Caco-2 (cell line): ENCODE measurements at regions not wholly inside any gene's neighbourhood (a gene's known extent, or its start where the extent isn't known, plus 50 kb on each side); places are given as distances from the start of the nearest gene placed in this dataset.
"Not testable (repeated sequence)": the region's sequence is repeated elsewhere in the genome, so short reads cannot be mapped to it uniquely, and the experiment has no call there.

Experiments
- BruUV-seq: library from RNA; stranded (reverse); fragments of 400-500 nt; replicated peaks from 2 replicates; lab custom pipeline; 2021; lab: Mats Ljungman, UMichigan
- CTCF ChIA-PET: fragments of 300-600 bp; sonication (Branson Sonifier 250); formaldehyde crosslinking; loops from one replicate; lab custom pipeline; 2022; ENCODE audit warnings: antibody characterized with exemption; lab: Charles Lee
- POLR2A ChIA-PET: fragments of 300-600 bp; sonication (Branson Sonifier 250); formaldehyde crosslinking; loops from one replicate; lab custom pipeline; 2022; ENCODE audit warnings: antibody characterized with exemption; lab: Charles Lee
- DNase-seq, 2 experiments: peaks; one replicate each; pipeline versions ENCODE4 v3.0.0 to v3.0.0-alpha.2; 2020 to 2022
- H3K27me3 ChIP-seq: replicated peaks from 2 replicates; pipeline ENCODE4 v1.6.0; 2011; ENCODE audit warnings: low read length; ENCODE audit not compliant: control insufficient read depth, insufficient read depth
- H3K36me3 ChIP-seq: 2 replicates; pipeline ENCODE4 v1.5.1; 2011; ENCODE audit warnings: low read length; ENCODE audit not compliant: control insufficient read depth, insufficient read depth
- H3K4me1 ChIP-seq: fragments of 250-450 bp; sonication (Bioruptor Pico); 2 replicates; pipeline ENCODE4 v1.5.1; 2020; ENCODE audit warnings: mild to moderate bottlenecking
- H3K4me3 ChIP-seq: 2 replicates; pipeline ENCODE4 v1.5.1; 2011; ENCODE audit warnings: low read depth, mild to moderate bottlenecking, control low read depth, low read length
- H3K9me3 ChIP-seq: fragments of 250-450 bp; sonication (Bioruptor Pico); 2 replicates; pipeline ENCODE4 v1.5.1; 2020; ENCODE audit warnings: mild to moderate bottlenecking, moderate library complexity
- H3K27ac Mint-ChIP-seq: one replicate; pipeline ENCODE4 v1.8.0; 2022; ENCODE audit warnings: mixed read lengths; ENCODE audit not compliant: unreplicated experiment
- H3K27me3 Mint-ChIP-seq: one replicate; pipeline ENCODE4 v1.8.0; 2022; ENCODE audit warnings: mixed read lengths; ENCODE audit not compliant: insufficient read depth, unreplicated experiment
- H3K36me3 Mint-ChIP-seq: one replicate; pipeline ENCODE4 v1.8.0; 2022; ENCODE audit warnings: mild to moderate bottlenecking, mixed read lengths; ENCODE audit not compliant: insufficient read depth, unreplicated experiment
- H3K4me1 Mint-ChIP-seq: one replicate; pipeline ENCODE4 v1.8.0; 2022; ENCODE audit warnings: low read depth, mixed read lengths; ENCODE audit not compliant: unreplicated experiment
- H3K4me3 Mint-ChIP-seq: one replicate; pipeline ENCODE4 v1.8.0; 2022; ENCODE audit warnings: mild to moderate bottlenecking, moderate library complexity, mixed read lengths; ENCODE audit not compliant: unreplicated experiment
- H3K9me3 Mint-ChIP-seq: one replicate; pipeline ENCODE4 v1.8.0; 2022; ENCODE audit warnings: mixed read lengths; ENCODE audit not compliant: unreplicated experiment
- CTCF ChIP-seq, 2 experiments: fragments of 200-600 bp in 1 of 2; IDR thresholded peaks; 1 replicate in 1 of 2; 2 replicates in 1 of 2; pipeline versions ENCODE4 v1.5.1 to v1.8.0; 2011 to 2022; ENCODE audit warnings: antibody characterized with exemption in 1 of 2, control low read depth in 1 of 2, inconsistent platforms in 1 of 2, low read depth in 1 of 2, low read length in 1 of 2, mild to moderate bottlenecking in 1 of 2, moderate library complexity in 1 of 2; ENCODE audit not compliant: insufficient read depth in 1 of 2, severe bottlenecking in 1 of 2, unreplicated experiment in 1 of 2
- intact Hi-C: fragments of 100-400 bp; cut with micrococcal nuclease; formaldehyde crosslinking; loops from one replicate; pipeline ENCODE4 v1.10.0; 2022; ENCODE audit not compliant: unreplicated experiment

DNA sequence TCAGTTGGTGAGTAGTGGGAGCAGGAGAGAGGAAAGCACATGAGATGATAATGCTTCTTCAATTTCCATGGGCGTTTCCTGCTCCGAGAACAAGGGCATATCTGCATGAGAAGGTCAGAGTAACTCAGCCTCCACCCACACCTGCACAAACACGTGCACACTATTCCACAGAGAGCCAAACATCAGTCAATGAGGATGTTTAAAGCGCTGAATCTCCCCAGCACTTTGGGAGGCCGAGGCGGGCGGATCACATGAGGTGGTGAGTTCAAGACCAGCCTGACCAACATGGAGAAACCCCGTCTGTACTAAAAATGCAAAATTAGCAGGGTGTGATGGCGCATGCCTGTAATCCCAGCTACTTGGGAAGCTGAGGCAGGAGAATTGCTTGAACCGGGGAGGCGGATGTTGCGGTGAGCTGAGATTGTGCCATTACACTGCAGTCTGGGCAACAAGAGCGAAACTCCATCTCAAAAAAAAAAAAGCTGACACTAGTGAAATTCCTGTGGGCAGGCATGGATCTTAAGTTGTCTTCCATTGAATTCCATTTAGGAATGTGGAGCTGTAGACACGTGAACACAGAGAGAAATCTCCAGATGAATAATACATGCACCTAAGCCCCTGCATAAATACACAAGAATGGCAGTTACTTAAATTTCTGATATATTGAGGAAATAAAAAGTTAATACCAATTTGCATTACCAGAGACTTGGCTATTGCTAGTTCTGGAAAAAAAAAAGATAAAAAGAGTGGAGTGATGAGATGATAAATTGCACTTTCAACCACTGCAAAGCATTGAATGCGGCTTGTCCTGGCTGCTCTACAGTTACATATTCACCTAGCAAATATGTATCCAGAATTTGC, 1097.4 kb upstream of the TMEM132C start:
- Mint-ChIP-seq H3K36me3 (peaks cover 8% of the 10 kb centered on the region), H3K27me3 (no peaks in the 10 kb centered on the region), H3K27ac (no peak overlapping the region), H3K4me3 (no peak overlapping the region), H3K9me3 (peaks cover 27% of the 10 kb centered on the region), H3K4me1 (no peaks in the 10 kb centered on the region)
- Histone ChIP-seq H3K4me1 (no peaks in the 10 kb centered on the region), H3K4me3 (no peak overlapping the region), H3K36me3 (no peaks in the 10 kb centered on the region), H3K27me3 (no peaks in the 10 kb centered on the region), H3K9me3 (no peaks in the 10 kb centered on the region)
- intact Hi-C loops, result no loop called here
- BruUV-seq, result no TSS peak
- CTCF ChIA-PET, result interaction anchor here (0.7 kb wide), 1 partner anchor 124 kb away, joined by 4 read pairs; no protein-coding TSS in a partner anchor
- no peak for TF ChIP-seq CTCF (IDR thresholded peaks at IDR 0.05; ENCODE audit: insufficient read depth in 1 of 2, low read depth in 1 of 2, low read length in 1 of 2, severe bottlenecking in 1 of 2, unreplicated experiment in 1 of 2)
- POLR2A ChIA-PET, result no interaction called here
- no peak for DNase-seq

DNA sequence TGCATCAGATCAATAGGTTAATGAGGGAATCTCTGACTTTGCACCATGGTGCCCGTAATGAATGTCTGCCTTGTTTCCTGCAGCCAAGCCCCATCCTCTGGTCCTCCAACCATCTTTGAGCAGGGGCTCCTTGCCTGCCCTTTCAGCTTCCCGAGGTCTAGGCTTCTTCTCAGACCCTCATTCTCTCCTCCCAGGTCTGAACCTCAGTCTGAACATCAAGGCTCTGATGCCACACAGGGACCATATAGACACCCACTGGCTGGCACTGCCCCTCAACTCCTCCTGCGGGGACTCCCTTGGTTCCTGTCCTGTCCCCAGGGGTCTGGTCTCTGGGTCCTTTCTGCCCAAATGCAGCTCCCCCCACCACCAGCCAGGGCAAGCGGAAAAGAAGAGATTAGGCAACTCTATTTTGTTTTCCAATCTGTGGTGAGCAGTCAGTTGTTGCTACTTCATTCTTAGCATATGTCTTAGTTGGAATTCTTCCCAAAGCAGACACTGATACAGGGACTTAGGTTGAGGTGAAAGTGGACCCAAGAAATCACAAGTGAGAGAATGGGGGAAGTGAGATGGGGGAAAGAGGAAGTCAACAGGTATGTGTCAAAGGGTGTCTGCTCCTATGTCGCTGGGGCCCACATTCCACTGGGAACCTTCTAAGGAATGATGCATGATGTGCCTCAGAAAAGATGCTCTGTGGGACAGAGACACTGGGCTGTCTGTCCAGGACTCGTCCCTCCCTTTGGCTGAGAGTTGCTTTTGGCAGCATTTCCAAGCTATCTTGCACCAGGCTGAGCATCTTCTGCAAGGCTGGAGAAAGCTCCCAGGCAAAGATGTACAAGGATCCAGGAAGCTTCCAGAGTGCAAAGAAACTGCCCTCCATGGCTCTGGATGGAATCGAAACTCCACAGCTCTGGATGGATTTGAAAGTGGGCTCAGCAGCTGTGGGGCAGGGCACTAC, 1096.5 kb upstream of the TMEM132C start:
- H3K4me3 Mint-ChIP-seq, result no peak overlapping the region
- H3K27me3 Mint-ChIP-seq, result no peaks in the 10 kb centered on the region
- DNase-seq, result no peak
- H3K9me3 Mint-ChIP-seq, result peaks cover 31% of the 10 kb centered on the region
- BruUV-seq, result no TSS peak
- ChIA-PET CTCF (interaction anchor here (0.7 kb wide), 1 partner anchor 123 kb away, joined by 4 read pairs; no protein-coding TSS in a partner anchor), POLR2A (no interaction called here)
- no peak overlapping the region for H3K27ac Mint-ChIP-seq
- intact Hi-C loops, result no loop called here
- Histone ChIP-seq H3K36me3 (no peaks in the 10 kb centered on the region), H3K4me3 (no peak overlapping the region), H3K27me3 (no peaks in the 10 kb centered on the region), H3K4me1 (no peaks in the 10 kb centered on the region), H3K9me3 (no peaks in the 10 kb centered on the region)
- no peaks in the 10 kb centered on the region for H3K4me1 Mint-ChIP-seq
- TF ChIP-seq CTCF (IDR thresholded peaks at IDR 0.05; ENCODE audit: insufficient read depth in 1 of 2, low read depth in 1 of 2, low read length in 1 of 2, severe bottlenecking in 1 of 2, unreplicated experiment in 1 of 2), result no peak
- H3K36me3 Mint-ChIP-seq, result peaks cover 2% of the 10 kb centered on the region

DNA sequence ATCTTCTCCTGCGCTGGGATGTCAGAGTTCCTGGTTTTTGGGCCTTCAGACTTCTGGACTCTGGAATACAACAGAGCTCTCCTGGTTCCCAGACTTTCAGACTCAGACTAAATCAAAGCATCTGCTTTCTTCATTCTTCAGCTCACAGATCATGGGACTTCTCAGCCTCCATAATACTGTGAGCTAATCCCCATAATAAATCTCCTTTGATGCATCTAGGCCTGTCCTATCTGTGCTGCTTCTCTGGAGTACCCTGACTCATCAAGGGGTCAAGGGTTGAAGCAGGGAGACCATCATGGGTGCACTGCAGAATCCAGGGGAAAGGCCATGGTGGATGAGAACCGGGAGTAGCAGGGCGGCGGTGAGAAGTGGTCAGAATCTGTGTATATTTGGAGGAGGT, 1094.1 kb upstream of the TMEM132C start:
- H3K4me1 ChIP-seq, result no peaks in the 10 kb centered on the region
- Mint-ChIP-seq H3K4me3 (no peak overlapping the region), H3K4me1 (no peaks in the 10 kb centered on the region), H3K27ac (no peak overlapping the region), H3K27me3 (no peaks in the 10 kb centered on the region), H3K9me3 (peaks cover 43% of the 10 kb centered on the region), H3K36me3 (no peaks in the 10 kb centered on the region)
- ChIA-PET POLR2A (no interaction called here), CTCF (no interaction called here)
- H3K36me3 ChIP-seq, result no peaks in the 10 kb centered on the region
- no peak overlapping the region for H3K4me3 ChIP-seq
- TF ChIP-seq CTCF (IDR thresholded peaks at IDR 0.05; ENCODE audit: insufficient read depth in 1 of 2, low read depth in 1 of 2, low read length in 1 of 2, severe bottlenecking in 1 of 2, unreplicated experiment in 1 of 2), result no peak
- no peaks in the 10 kb centered on the region for H3K27me3 ChIP-seq
- BruUV-seq, result no TSS peak
- intact Hi-C loops, result no loop called here
- DNase-seq, result no peak
- no peaks in the 10 kb centered on the region for H3K9me3 ChIP-seq

DNA sequence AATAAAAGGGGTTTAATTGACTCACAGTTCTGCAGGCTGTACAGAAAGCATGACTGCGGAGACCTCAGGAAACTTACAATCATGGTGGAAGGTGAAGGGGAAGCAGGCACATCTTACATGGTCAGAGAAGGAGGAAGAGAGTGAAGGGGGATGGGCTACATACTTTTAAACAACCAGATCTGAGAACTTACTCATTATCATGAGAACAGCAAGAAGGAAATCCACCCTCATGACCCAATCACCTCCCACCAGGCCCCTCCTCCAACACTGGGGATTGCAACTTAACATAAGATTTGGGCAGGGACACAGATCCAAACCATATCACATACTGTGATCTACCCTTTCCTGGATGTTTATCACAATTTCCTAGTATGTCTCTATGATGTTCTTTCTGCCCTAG, 1093.0 kb upstream of the TMEM132C start:
- H3K36me3 ChIP-seq, H3K27me3 ChIP-seq, intact Hi-C loops, H3K4me1 ChIP-seq, POLR2A ChIA-PET, H3K9me3 ChIP-seq, H3K4me3 ChIP-seq, H3K4me3 Mint-ChIP-seq, BruUV-seq, H3K36me3 Mint-ChIP-seq, H3K4me1 Mint-ChIP-seq, H3K27ac Mint-ChIP-seq, DNase-seq, H3K27me3 Mint-ChIP-seq: not testable (repeated sequence)
- H3K9me3 Mint-ChIP-seq, result peaks cover 43% of the 10 kb centered on the region
- CTCF ChIA-PET, result interaction anchor here (0.6 kb wide), 1 partner anchor 26 kb away, joined by 3 read pairs; no protein-coding TSS in a partner anchor
